Epithelial cell of proximal tubule (primary cell): ENCODE measurements at regions not wholly inside any gene's neighbourhood (a gene's known extent, or its start where the extent isn't known, plus 50 kb on each side); places are given as distances from the start of the nearest gene placed in this dataset.
"Not testable (repeated sequence)": the region's sequence is repeated elsewhere in the genome, so short reads cannot be mapped to it uniquely, and the experiment has no call there.

Source experiments
- DNase-seq: peaks from one replicate; pipeline ENCODE4 v3.0.0-alpha.2; 2011; ENCODE audit warnings: low read depth
- H3K4me3 ChIP-seq: 2 replicates; pipeline ENCODE4 v1.5.1; 2011; ENCODE audit warnings: low read depth, mild to moderate bottlenecking, low read length
- TF ChIP-seq, protein P1 (sequence below): conservative IDR thresholded peaks from 2 replicates; pipeline ENCODE4 v1.5.1; 2012; ENCODE audit warnings: low read depth, mild to moderate bottlenecking, low read length

DNA sequence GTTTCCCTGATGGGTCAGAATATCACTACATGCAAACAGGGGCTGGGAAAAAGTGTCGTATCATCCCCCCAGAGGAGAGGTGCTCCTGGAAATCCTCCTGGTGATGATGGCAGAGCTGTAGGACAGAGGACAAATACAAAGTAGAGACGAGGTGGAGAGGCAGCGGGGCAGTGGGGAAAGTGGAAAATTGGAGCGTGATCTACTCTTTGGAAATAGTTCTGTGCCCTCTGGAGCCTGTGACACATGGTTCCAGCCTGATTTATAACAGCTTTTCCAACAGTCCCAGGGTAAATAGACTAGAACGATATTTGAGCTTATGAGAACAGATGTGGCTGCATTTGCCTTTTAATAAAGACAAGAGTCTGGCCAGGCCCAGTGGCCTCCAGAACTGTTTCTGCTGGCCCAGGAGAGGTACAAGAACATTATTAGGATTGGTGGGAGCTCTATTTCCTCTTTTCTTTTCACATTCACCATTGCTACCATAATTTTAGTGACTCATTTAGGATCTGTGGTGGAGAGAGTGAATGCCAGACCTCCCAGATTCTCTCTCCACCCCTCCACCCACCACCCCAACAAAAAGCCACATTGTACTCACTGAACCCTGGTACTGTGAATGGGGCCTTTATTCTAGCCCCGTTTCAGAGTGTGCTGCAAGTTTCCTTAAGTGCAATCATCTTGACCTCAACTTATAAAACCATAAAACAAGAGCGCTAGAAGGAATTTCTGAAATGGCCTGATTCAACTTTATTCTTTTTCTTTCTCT, 78.3 kb downstream of the BTBD3 start:
- no peak overlapping the region for H3K4me3 ChIP-seq
- DNase-seq = no peak
- TF ChIP-seq, protein P1, sequence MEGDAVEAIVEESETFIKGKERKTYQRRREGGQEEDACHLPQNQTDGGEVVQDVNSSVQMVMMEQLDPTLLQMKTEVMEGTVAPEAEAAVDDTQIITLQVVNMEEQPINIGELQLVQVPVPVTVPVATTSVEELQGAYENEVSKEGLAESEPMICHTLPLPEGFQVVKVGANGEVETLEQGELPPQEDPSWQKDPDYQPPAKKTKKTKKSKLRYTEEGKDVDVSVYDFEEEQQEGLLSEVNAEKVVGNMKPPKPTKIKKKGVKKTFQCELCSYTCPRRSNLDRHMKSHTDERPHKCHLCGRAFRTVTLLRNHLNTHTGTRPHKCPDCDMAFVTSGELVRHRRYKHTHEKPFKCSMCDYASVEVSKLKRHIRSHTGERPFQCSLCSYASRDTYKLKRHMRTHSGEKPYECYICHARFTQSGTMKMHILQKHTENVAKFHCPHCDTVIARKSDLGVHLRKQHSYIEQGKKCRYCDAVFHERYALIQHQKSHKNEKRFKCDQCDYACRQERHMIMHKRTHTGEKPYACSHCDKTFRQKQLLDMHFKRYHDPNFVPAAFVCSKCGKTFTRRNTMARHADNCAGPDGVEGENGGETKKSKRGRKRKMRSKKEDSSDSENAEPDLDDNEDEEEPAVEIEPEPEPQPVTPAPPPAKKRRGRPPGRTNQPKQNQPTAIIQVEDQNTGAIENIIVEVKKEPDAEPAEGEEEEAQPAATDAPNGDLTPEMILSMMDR = no peak

DNA sequence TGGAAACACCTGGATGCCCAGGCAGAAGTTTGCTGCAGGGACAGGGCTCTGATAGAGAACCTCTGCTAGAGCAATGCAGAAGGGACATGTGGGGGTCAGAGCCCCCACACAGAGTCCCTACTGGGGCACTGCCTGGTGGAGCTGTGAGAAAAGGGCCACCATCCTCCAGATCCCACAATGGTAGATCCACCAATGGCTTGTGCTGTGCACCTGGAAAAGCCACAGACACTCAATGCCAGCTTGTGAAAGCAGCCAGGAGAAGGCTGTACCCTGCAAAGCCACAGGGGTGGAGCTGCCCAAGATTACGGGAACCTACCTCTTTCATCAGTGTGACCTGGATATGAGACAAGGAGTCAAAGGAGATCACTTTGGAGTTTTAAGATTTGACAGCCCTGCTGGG, 87.1 kb downstream of the BTBD3 start:
- H3K4me3 ChIP-seq, DNase-seq: not testable (repeated sequence)

DNA sequence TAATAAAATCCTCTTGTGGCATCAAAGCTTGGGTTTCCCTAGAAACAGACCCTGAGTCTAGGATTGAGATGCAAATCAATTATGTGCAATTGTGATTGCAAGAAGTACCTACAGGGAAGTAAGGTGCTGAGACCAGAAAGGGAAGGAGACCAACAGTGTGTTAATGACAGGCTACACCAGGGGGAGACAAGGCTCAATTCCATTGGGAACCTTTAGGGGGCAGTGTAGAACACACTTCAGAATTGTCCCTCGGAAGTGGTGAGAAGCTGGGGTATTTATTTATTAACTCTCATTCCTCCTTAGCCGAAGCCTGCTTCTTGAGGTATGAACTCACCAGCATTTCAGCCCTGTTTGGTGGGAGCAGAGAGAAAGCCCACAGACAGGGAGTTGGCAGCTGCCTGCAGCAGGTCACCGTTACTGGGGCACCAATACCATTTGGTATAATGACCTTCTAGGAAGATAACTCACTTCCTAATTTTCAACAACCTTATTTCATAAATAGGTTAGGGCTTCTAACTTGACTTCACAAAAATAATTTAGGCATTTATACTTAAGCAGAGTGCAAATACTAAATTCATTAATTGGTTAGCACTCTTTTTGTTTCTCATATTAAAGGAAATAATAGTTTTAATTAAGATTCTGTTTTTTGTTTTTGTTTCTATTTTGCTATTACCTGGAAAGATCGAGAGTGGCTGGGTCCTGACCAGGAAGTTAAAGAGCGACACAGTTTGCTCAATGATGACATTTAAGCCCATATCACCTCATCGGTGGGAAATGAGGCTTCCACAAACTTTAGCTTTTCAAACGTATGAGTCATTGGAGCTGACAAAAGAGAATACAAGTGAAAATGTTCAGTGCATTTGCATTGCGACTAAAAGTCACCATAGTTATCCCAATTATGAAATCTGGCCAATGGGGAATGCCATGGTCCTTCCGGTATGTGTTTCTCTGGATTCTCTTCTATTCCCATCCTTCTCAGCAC, 94.8 kb downstream of the BTBD3 start:
- DNase-seq = peak; percentile 13
- no peak overlapping the region for H3K4me3 ChIP-seq
- TF ChIP-seq, protein P1 = peak; percentile 99

DNA sequence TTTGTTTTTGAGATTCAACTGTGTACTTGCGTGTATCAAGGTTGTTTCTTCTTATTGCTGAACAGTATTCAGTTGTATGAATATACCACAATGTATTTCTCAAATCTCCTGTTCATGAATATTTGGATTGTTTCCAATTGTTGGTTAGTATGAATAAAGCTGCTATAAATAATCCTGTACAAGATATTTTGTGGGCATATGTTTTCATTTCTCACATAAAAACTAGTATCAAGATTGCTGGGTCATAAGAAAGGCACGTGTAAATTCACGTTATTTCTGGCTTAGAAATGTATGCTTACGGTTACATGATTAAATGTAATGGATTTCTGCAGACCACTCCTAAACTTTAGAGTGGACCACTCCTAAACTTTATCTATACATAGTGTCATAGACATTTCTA, 96.6 kb downstream of the BTBD3 start:
- no peak for DNase-seq
- H3K4me3 ChIP-seq = no peak overlapping the region
- TF ChIP-seq, protein P1 = no peak

DNA sequence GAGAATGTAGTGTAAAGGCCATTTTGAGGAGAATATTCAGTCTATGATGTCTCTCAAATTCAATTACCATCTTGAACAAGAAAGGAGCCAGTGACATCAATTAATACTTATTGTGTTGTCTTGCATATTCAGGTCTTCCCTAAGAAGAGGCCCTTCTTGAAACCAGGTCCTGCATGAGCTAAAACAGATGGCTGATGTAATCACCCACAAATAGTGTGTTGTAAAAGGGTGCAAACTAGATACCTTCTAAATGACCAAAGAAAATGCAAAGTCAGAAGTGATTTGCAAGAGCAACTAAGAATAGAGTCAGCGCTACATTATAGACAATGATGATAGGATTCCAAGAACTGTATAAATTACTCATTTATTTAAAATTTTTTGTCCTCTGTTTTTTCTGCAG, 97.0 kb downstream of the BTBD3 start:
- no peak for DNase-seq
- TF ChIP-seq, protein P1 = no peak
- no peak overlapping the region for H3K4me3 ChIP-seq

GRCh38 chr20:12016291-12016690, 98.6 kb downstream of the BTBD3 start:
- no peak for DNase-seq

DNA sequence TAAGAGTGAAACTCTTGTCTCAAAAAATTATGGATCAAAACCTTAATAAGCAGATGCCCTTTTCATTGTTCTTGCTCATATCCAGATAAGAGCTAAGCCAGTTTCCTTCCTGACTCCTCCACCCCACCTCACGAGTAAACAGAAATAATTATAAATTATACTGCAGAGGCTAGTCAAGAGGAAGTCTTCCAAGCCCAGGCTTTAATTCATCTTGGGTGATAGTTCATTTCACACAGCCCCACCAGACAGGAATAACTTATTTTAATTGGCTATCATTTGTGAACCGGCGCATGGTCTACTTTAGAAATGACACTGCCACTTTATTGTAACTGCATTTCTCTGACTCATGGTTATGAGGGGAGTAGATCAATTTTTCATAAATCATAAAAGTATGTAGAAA, 102.0 kb downstream of the BTBD3 start:
- no peak for DNase-seq
- H3K4me3 ChIP-seq = no peak overlapping the region
- TF ChIP-seq, protein P1 = no peak

More at GRCh38 chr20:12016291-12016690, 98.6 kb downstream of the BTBD3 start:
- TF ChIP-seq, protein P1 = no peak
- no peak overlapping the region for H3K4me3 ChIP-seq
